WTC11 (cell line): ENCODE measurements at regions not wholly inside any gene's neighbourhood (a gene's known extent, or its start where the extent isn't known, plus 50 kb on each side); places are given as distances from the start of the nearest gene placed in this dataset.

ENCODE experiments used
- FOXP1 ChIP-seq: sonication (generic); formaldehyde crosslinking; IDR thresholded peaks from 2 replicates; pipeline ENCODE4 v1.8.0; 2022; ENCODE audit warnings: missing genetic modification reagents, mild to moderate bottlenecking, moderate library complexity, borderline replicate concordance
- TP53 ChIP-seq: sonication (generic); formaldehyde crosslinking; IDR thresholded peaks from 2 replicates; pipeline ENCODE4 v1.8.1; 2023; ENCODE audit warnings: mild to moderate bottlenecking, missing genetic modification reagents
- ZBTB21 ChIP-seq: sonication (generic); formaldehyde crosslinking; IDR thresholded peaks from 2 replicates; pipeline ENCODE4 v1.8.1; 2023; ENCODE audit warnings: mild to moderate bottlenecking, missing genetic modification reagents, borderline replicate concordance
- TF ChIP-seq, protein P1 (sequence below): fragments of 200-600 bp; IDR thresholded peaks from 2 replicates; pipeline ENCODE4 v1.8.0; 2022; ENCODE audit warnings: antibody characterized with exemption

DNA sequence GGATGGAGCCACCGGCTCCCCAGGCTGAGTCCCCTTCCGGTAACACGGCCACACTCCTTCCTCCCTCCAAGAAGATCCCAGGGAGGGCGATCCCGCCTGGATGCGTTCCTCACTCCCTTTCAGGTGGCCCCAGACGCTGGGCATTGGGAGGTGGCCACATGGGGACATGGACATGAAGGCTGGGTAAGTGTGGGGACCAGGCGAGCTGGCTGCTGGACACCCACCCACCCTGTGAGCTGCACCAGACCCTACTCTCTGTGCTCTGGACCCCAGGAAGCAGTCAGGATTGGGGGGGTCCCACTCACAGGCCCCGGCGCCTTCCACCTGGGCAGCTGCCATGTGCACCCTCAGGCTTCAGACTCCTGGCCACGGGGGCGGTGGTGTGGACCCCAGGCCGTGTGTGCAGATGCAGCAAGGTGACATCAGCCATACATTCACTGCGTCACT lies 932.8 kb downstream of the BRD1 start:
- TF ChIP-seq, protein P1, sequence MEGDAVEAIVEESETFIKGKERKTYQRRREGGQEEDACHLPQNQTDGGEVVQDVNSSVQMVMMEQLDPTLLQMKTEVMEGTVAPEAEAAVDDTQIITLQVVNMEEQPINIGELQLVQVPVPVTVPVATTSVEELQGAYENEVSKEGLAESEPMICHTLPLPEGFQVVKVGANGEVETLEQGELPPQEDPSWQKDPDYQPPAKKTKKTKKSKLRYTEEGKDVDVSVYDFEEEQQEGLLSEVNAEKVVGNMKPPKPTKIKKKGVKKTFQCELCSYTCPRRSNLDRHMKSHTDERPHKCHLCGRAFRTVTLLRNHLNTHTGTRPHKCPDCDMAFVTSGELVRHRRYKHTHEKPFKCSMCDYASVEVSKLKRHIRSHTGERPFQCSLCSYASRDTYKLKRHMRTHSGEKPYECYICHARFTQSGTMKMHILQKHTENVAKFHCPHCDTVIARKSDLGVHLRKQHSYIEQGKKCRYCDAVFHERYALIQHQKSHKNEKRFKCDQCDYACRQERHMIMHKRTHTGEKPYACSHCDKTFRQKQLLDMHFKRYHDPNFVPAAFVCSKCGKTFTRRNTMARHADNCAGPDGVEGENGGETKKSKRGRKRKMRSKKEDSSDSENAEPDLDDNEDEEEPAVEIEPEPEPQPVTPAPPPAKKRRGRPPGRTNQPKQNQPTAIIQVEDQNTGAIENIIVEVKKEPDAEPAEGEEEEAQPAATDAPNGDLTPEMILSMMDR = no peak
- no peak for TF ChIP-seq FOXP1 (CRISPR knock-in tag)
- TF ChIP-seq ZBTB21 = no peak
- no peak for TF ChIP-seq TP53 (CRISPR knock-in tag)
